ENCODE measurements at regions not wholly inside any gene's neighbourhood (a gene's known extent, or its start where the extent isn't known, plus 50 kb on each side); places are given as distances from the start of the nearest gene placed in this dataset.
A peak's percentile ranks its signal among the peaks of the same experiment; 100 is the strongest.

GRCh38 chr3:8103954-8104353, 397.7 kb upstream of the LMCD1 start:
- no peak for DNase-seq (ENCODE audit: low read depth)
- TF ChIP-seq CTCF (IDR thresholded peaks at IDR 0.05; ENCODE audit: control insufficient read depth, extremely low read depth, insufficient read depth) = no peak
- H3K4me3 ChIP-seq (ENCODE audit: low read depth, low read length) = no peak overlapping the region

- H3K4me3 ChIP-seq (ENCODE audit: low read depth, low read length) = no peak overlapping the region
- DNase-seq (ENCODE audit: low read depth) = no peak
- no peak for TF ChIP-seq CTCF (IDR thresholded peaks at IDR 0.05; ENCODE audit: control insufficient read depth, extremely low read depth, insufficient read depth)
These were observed 394.7 kb upstream of the LMCD1 start for GRCh38 chr3:8106921-8107320.

GRCh38 chr3:8110966-8111798, 390.4 kb upstream of the LMCD1 start:
- H3K4me3 ChIP-seq (ENCODE audit: low read depth, low read length) = no peak overlapping the region
- TF ChIP-seq CTCF (IDR thresholded peaks at IDR 0.05; ENCODE audit: control insufficient read depth, extremely low read depth, insufficient read depth) = peak; percentile 90
- DNase-seq (ENCODE audit: low read depth) = peak; percentile 15

GRCh38 chr3:8112587-8112986, 389.0 kb upstream of the LMCD1 start:
- no peak for DNase-seq (ENCODE audit: low read depth)
- no peak overlapping the region for H3K4me3 ChIP-seq (ENCODE audit: low read depth, low read length)
- TF ChIP-seq CTCF (IDR thresholded peaks at IDR 0.05; ENCODE audit: control insufficient read depth, extremely low read depth, insufficient read depth) = no peak

DNA sequence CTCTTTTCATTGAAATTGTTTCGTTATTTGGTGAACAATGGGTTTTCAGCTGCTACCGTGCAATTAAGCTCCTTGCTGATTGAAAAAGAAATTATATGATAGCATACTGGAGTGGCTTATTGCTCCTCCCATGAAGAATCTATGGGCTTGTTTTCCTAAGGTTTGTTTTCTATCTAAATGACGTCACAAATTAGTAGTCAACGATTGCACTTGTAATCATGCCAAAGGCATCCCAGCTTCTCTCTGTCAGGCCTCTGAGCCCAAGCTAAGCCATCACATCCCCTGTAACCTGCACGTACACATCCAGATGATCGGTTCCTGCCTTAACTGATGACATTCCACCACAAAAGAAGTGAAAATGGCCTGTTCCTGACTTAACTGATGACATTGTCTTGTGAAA, 388.0 kb upstream of the LMCD1 start:
- no peak for TF ChIP-seq CTCF (IDR thresholded peaks at IDR 0.05; ENCODE audit: control insufficient read depth, extremely low read depth, insufficient read depth)
- DNase-seq (ENCODE audit: low read depth) = no peak
- no peak overlapping the region for H3K4me3 ChIP-seq (ENCODE audit: low read depth, low read length)

- H3K4me3 ChIP-seq (ENCODE audit: low read depth, low read length) = no peak overlapping the region
- no peak for TF ChIP-seq CTCF (IDR thresholded peaks at IDR 0.05; ENCODE audit: control insufficient read depth, extremely low read depth, insufficient read depth)
- no peak for DNase-seq (ENCODE audit: low read depth)
These were observed 372.9 kb upstream of the LMCD1 start for GRCh38 chr3:8128686-8129085.

DNA sequence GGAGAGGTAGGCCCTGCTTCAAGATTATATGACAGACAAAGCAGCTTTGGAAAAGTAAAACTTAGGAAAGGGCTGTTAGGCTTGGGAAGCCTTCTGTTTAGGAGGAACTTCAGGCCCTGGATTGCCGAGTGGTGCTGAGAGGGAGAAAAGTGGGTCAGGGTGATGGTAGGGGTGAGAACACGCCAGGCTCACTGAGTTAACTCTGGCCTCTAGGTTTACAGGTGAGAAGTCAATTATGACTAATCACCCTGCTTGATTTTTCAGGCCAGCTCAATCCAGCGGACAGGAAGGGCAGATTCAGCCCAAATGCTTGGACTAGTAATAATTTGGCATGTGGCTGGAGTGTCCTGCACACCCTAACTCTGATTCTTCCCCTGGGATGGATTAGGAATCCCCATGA, 365.1 kb upstream of the LMCD1 start:
- no peak for TF ChIP-seq CTCF (IDR thresholded peaks at IDR 0.05; ENCODE audit: control insufficient read depth, extremely low read depth, insufficient read depth)
- DNase-seq (ENCODE audit: low read depth) = no peak
- H3K4me3 ChIP-seq (ENCODE audit: low read depth, low read length) = no peak overlapping the region

Measured in LNCaP clone FGC (cell line).